AG04450 (cell line): ENCODE measurements at regions not wholly inside any gene's neighbourhood (a gene's known extent, or its start where the extent isn't known, plus 50 kb on each side); places are given as distances from the start of the nearest gene placed in this dataset.

Experiments used
- CTCF ChIA-PET: fragments of 300-600, 350-600 bp; formaldehyde crosslinking; extraction: SDS; loops from one replicate; lab custom pipeline; 2022; ENCODE audit warnings: antibody characterized with exemption, inconsistent platforms; lab: Charles Lee
- POLR2A ChIA-PET: fragments of 350-600 bp; formaldehyde crosslinking; extraction: SDS; loops from one replicate; lab custom pipeline; 2021; ENCODE audit warnings: antibody characterized with exemption, inconsistent platforms; lab: Yijun Ruan, JAX
- DNase-seq: peaks from one replicate; pipeline ENCODE4 v3.0.0-alpha.2; 2011; ENCODE audit warnings: low read depth, low spot score
- H3K27ac ChIP-seq: one replicate; pipeline ENCODE4 v1.5.1; 2012; ENCODE audit warnings: low read depth, low read length, control low read depth
- H3K27me3 ChIP-seq: one replicate; pipeline ENCODE4 v1.6.0; 2012; ENCODE audit warnings: low read length; ENCODE audit not compliant: control insufficient read depth, insufficient read depth
- H3K4me3 ChIP-seq: 2 replicates; pipeline ENCODE4 v1.5.1; 2011; ENCODE audit warnings: mild to moderate bottlenecking, low read depth, low read length, control low read depth
- H3K9me3 ChIP-seq: 2 replicates; pipeline ENCODE4 v1.5.1; 2012; ENCODE audit warnings: low read length; ENCODE audit not compliant: control insufficient read depth, insufficient read depth
- CTCF ChIP-seq: IDR thresholded peaks from 2 replicates; pipeline ENCODE4 v1.5.1; 2011; ENCODE audit warnings: low read depth, low read length, control low read depth, inconsistent platforms

DNA sequence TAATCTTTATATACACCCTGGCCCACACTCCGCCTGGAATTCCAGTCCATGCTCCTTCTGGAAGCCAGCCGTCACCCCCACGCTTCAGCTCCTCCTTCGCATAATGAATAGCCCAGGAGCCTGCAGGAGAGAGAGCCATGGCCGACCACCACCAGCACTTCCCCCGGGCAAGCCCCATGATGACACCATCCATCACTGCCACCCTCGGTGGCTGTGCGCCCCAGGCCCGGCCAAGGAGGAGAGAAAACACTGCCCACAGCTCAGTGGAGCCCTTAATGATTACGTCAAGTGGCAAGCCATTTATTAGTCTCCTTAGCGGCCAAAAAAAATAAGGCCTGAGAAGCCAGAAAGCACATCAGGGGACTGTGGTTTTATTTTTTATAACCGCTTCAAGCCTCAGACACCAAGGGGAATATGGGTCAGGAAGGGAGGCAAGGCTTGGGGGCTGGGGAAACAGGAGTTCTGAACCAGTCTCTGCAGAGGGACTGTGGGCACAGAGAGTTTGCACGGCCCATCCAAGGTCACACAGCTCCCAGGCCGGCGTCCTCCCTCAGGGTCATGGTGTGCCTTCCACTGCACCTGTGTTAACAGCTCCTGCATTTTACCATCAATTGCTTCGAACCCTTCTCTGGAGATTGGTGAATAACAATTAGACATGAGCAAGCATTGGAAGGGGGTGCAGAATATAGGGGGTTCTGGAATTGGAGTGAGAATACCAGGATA, 134.3 kb downstream of the MN1 start:
- no peak overlapping the region for H3K4me3 ChIP-seq
- TF ChIP-seq CTCF = no peak
- CTCF ChIA-PET = no interaction called here
- H3K27ac ChIP-seq = no peak overlapping the region
- no peak for DNase-seq
- peaks cover 17% of the 10 kb centered on the region for H3K27me3 ChIP-seq
- POLR2A ChIA-PET = no interaction called here
- peaks cover 4% of the 10 kb centered on the region for H3K9me3 ChIP-seq

DNA sequence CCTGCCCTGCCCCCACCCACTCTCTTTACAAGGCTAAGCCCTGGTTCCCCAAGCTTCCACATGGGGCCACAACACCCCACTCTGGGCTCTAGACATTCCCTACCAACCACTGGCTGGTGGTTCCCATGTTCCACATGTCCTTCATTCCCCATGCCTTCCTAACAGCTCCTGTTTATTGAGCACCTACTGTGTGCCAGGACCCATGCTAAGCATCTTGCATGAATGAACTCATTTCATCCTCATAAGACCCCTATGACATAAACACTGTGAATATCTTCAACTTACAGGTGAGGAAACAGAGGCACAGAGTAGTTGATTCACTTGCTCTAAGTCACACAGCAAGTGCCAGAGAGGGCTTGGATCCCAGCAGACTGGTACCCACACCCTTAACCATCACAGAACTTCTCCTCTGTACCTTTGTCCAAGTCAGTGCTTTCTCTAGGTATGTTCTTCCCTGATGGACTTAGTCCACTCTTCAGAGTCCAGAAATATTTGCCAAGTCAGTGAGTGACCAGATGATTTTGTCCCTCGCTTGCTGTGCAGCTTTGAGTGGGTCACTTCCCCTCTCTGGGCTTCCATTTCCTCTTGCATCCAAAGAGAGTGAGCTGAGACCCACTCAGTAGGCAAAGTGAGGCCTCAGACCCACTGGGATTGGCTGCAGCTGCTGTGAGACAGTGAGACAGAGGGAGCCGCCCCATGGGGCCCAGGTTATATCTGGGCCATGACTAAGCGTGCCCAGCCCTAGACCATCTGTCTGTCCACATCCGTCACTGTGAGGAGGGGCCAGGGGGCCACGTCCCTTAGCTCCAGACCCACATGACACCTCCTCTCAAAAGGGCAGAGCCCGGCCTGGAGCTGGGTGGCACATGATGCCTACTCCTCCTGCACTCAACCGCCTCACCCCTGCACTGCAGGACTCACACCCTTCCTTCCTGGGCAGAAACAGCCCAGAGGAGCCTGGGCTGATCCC, 132.4 kb downstream of the MN1 start:
- POLR2A ChIA-PET = no interaction called here
- no peak for TF ChIP-seq CTCF
- Histone ChIP-seq H3K9me3 (peaks cover 4% of the 10 kb centered on the region; the same call in 1 of the 2 replicates), H3K27ac (no peak overlapping the region), H3K4me3 (no peak overlapping the region), H3K27me3 (peaks cover 24% of the 10 kb centered on the region)
- CTCF ChIA-PET = no interaction called here
- DNase-seq = no peak

DNA sequence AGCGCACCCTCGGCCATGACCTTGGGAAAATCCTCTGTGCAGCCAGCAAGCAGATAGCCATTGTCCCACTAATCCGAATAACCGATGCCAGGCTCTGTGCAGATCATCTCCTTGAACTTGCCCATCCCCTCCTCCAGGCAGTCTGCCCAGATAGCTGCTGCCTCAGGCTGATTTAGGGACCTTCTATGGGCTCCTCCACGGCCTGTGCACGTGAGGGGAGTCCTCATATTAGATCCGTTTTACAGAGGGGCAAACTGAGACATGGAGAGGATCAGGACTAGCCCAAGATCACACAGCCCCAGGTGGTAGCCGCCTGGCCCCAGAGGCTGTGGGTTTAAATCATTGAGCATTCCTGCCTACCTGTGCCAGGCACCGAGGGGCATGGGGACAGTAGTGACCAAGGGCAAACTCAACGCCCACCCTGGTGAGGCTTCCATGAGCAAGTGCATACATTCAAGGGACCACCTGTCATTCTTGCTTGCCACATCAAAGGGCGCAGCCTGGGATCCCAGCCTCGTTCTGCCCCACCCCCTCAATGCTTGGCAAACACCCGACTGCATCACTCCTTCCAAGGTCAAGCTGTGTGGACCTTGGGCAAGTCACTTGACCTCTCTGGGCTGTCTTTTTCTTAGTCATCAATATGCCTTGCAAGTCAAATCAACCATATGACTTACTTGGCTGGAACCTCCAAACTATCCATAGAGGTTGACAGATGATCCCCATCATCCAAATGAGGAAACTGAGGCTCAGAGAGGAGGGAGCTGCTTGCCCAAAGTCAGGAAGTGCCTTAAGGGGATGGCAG, 131.6 kb downstream of the MN1 start:
- DNase-seq = no peak
- POLR2A ChIA-PET = interaction anchor here (0.5 kb wide), 1 partner anchor 44 kb away, joined by 3 read pairs; no protein-coding TSS in a partner anchor

GRCh38 chr22:27670701-27671412, 130.7 kb downstream of the MN1 start:
- Histone ChIP-seq H3K27me3 (peaks cover 36% of the 10 kb centered on the region), H3K4me3 (no peak overlapping the region), H3K9me3 (peaks cover 4% of the 10 kb centered on the region; the same call in 1 of the 2 replicates), H3K27ac (no peak overlapping the region)
- POLR2A ChIA-PET = interaction anchor here (0.5 kb wide), 1 partner anchor 45 kb away, joined by 3 read pairs; no protein-coding TSS in a partner anchor
- no peak for DNase-seq
- TF ChIP-seq CTCF = no peak
- CTCF ChIA-PET = interaction anchor here (0.6 kb wide), 1 partner anchor 759 kb away, joined by 5 read pairs; no protein-coding TSS in a partner anchor

More for the DNA sequence above, 131.6 kb downstream of the MN1 start:
- CTCF ChIA-PET = no interaction called here
- Histone ChIP-seq H3K4me3 (no peak overlapping the region), H3K27me3 (peaks cover 30% of the 10 kb centered on the region), H3K9me3 (peaks cover 4% of the 10 kb centered on the region; the same call in 1 of the 2 replicates), H3K27ac (no peak overlapping the region)
- TF ChIP-seq CTCF = no peak
